SK-MEL-5 (cell line): ENCODE measurements at regions not wholly inside any gene's neighbourhood (a gene's known extent, or its start where the extent isn't known, plus 50 kb on each side); places are given as distances from the start of the nearest gene placed in this dataset.

Experiments
- DNase-seq: peaks from one replicate; pipeline ENCODE4 v3.0.0-alpha.2; 2016; ENCODE audit warnings: low read depth, low spot score
- in situ Hi-C: cut with HindIII; loops from 2 replicates; pipeline ENCODE4 v1.10.0; 2016; ENCODE audit warnings: low sequenced_read_pairs, high pct_unique_total_duplicates, low pct_unique_long_range_greater_than_20kb

DNA sequence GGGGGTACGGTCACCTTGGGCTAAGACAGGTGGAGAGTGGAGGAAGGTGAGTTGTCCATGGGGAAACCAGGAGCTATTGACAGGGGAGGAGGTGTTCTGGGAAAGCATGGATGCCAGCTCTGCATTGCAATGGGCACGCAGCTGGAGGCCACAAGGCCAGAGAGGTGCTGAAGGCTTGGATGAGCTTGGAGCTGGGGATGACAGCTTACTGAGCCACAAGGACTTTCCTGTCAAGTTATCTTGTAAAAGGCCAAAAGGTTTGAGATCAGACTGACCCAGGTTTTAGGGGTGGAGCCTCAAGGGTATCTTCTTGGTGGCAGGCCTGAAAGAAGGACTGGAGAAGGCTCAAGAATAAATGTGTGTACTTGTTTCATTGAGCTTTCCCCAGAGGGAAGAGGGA, 115.2 kb downstream of the ASB7 start:
- in situ Hi-C loops, result no loop called here
- no peak for DNase-seq

DNA sequence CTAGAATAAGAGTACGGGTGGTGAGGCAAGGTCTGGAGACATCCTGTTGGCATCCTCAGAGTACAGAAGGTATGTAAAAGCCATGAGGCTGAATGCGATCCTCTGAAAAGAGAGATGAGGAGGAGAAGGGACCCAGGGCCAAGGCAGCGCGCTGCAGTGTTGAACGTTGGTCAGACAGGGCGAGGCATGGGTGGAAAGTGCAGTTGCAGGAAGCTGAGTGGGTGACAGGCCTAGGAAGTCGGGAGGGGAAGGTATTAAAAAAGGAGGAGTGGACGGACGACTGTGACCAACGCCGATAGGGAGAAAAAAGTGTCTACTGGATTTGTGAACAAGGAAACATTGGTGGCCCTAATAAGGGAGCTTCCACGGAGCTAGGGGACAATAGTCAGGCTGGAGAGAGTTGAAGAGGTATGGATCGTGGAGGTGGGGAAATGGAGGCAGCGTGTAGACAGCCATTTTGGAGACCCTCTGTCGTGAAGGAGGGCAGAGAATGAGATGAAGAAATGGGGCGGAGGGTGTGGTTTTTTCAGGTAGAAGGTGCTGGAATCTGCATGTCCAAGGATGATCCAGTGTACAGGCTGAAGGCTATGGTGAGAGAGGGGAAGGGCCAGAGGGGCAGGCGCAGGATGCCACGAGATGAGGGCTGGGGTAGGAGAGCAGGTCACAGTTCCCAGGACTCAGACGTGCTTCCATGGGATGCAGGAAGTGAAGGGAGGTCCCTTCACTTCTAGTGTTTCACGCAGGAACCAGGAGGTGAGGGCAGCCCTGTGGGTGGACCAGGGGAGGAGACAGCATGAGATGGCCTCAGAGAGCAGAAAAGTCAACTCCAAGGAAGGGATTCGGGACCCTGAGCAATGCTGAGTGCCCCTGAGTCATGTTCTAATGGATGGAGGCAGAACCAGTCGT, 115.9 kb downstream of the ASB7 start:
- in situ Hi-C loops, result no loop called here
- DNase-seq, result no peak

DNA sequence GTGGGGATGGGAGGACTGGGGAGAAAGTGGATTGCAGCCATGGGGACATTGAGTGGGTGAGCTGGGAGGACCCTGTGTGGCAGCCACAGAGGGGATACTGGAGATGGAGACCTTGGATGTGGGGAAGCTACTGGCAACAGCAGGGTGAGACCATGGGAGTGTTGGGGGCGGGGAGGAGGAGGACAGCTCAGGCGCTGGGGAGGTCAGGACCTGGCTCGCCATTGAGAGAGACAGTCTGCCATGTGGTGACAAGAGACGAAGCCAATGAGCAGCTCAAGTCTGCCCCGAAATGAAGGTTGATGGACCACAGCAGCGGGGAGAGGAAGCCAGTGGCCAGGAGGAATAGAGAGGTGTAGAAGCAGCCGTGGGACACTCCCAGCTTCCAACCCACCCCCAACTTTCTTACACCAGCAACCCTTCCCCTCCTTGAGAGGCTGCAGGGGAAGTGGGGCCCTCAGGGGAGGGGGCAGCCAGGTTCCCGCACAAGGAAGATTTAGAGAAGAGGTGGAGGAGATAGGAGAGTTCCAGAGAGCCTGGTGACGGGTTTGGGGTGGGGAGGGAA, 118.1 kb downstream of the ASB7 start:
- in situ Hi-C loops, result no loop called here
- no peak for DNase-seq

GRCh38 chr15:100721758-100722550, 119.6 kb downstream of the ASB7 start:
- in situ Hi-C loops, result no loop called here
- peak; percentile 86 for DNase-seq

- in situ Hi-C loops, result no loop called here
- DNase-seq, result no peak
These were observed 120.3 kb downstream of the ASB7 start for GRCh38 chr15:100722551-100723314.

DNA sequence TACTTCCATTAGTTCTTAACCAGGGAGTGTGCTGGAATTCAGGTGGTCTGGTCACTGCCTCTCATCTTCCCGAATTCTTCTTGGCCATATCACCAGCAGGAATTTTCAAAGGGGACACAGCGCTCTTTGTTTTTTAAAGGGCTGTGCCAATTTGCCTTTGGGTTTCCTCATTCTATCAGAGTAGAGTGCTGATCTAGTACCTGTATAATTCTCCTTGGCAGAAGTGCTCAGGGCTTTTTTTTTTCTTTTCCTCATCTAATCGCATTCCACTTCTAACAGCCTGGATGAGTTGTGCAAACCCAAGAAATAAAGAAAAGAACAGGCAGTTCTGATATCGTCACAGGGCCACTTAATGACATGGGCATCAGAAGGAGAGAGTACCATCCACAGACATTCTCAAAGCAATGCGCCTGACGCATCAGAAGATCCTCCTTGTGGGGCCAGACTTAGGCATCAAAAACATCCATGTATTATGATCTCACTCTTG, 121.0 kb downstream of the ASB7 start:
- in situ Hi-C loops, result no loop called here
- peak; percentile 55 for DNase-seq

GRCh38 chr15:100725121-100726069, 123.0 kb downstream of the ASB7 start:
- in situ Hi-C loops, result no loop called here

DNA sequence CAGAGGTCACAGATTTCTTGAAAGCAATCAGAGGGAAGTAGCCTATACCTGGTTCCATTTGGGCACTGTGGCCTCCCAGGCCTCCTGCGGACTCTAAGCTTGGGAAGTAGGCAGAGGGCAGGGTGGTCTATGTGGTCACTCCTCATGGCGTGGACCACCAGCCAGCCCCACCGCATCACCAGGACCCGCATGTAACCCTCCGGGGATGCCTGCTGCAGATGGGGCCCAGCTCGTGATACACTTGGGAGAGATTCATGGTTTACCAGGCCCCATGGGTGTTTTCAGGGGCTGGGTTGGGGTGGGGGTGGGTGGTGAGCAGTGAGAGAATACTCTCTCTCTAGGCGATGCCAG, 123.7 kb downstream of the ASB7 start:
- in situ Hi-C loops, result no loop called here
- no peak for DNase-seq

More at GRCh38 chr15:100725121-100726069, 123.0 kb downstream of the ASB7 start:
- DNase-seq, result no peak

DNA sequence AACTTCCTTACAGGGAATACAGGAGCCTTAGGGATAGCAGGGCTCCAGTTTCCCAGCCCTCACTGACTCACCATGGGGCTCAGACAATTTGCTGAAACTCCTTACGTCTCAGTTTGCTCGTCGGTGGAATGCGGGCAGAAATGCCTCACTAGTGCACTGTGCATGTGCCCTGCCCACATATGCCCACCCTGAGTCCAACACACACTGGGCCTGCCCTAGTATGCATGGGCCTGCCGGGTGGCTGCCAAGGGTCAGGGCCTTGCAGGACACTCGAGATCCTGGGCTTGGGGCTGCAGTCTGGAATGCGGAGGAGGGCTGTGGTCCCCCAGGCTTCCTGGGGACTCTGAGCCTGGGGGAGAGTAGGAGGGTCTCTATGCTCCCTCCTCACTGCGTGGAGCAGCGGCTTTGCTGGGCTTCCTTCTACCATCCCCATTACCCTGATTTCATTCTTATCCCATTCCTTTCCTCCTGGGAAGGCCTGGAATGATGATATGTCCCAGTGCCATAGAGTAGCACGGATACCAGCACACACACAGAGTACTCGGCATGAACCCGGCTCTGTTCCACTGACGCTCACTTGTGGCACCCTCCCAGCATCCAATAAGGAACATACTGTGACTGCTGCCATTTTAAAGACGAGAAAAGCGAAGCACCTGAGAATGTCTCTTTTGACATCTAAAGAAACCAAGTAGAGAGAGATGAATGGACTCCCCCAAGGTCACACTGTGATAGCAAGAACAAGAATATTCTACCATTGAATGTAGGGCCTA, 124.2 kb downstream of the ASB7 start:
- in situ Hi-C loops, result no loop called here
- DNase-seq, result no peak

GRCh38 chr15:100727291-100727851, 125.0 kb downstream of the ASB7 start:
- no peak for DNase-seq
- in situ Hi-C loops, result no loop called here

GRCh38 chr15:100728371-100729201, 126.2 kb downstream of the ASB7 start:
- in situ Hi-C loops, result no loop called here
- no peak for DNase-seq

GRCh38 chr15:100729461-100729860, 127.1 kb downstream of the ASB7 start:
- DNase-seq, result no peak

DNA sequence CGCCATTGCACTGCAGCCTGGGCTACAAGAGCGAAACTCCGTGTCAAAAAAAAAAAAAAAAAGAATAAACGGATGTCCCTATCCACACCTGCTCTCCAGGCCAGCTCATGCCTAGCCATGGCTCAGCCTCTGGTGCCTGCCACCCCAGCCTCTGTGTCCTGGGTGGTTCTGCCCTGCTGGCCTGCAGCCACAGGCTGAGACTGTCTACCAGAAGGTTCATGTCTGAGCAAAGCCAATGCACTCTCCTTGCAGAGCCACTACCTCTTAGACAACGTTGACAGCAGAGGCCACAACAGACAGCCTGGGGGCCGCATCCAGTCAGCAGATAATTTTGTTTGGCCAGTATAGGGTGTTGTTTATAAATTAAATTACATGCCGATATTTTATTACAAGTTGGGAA, 127.7 kb downstream of the ASB7 start:
- DNase-seq, result no peak
- in situ Hi-C loops, result no loop called here

More at GRCh38 chr15:100729461-100729860, 127.1 kb downstream of the ASB7 start:
- in situ Hi-C loops, result no loop called here

DNA sequence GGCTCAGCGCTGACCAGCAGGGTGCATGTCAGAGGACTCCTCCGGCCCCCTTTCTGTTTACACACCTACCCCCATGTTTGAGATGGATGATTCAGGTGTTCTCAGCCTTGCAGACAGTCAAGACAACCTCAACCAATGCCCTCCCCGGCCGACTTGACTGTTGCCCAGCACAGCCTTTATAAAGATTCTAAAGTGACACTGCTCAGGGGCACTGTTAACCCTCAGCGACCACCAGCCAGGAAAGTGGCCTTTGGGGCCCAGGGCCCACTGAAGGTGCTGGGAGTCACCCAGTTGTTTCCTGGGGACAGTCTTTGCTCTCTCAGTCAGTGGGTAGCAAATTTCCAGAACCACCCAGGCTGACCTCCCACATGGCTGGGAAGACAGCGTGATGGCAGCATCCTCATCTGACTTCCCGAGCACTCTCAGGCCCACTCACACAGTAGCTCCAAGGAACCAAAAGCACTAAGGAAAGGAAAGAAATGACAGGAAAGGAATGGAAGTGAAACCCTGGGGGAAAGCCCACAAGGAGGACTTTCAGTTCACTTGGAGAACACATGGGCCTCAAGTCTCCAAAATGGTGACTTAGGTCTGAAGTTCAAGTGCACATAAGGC, 128.4 kb downstream of the ASB7 start:
- no peak for DNase-seq
- in situ Hi-C loops, result no loop called here
